Transverse colon (tissue), 4 donors: ENCODE measurements at regions not wholly inside any gene's neighbourhood (a gene's known extent, or its start where the extent isn't known, plus 50 kb on each side); places are given as distances from the start of the nearest gene placed in this dataset.

Source experiments
- DNase-seq: peaks from one replicate; pipeline ENCODE4 v3.0.0-alpha.2; 2019
- H3K27ac ChIP-seq, 4 donors: fragments of 200-600 bp; sonication (generic); 2 replicates each; pipeline ENCODE4 v1.5.1; 2016 to 2018; ENCODE audit warnings: inconsistent platforms in 4 of 4
- H3K27me3 ChIP-seq: fragments of 200-600 bp; sonication (generic); 2 replicates; pipeline ENCODE4 v1.5.1; 2017; ENCODE audit warnings: inconsistent platforms
- H3K36me3 ChIP-seq, 4 donors: fragments of 200-600 bp; sonication (generic); 2 replicates each; pipeline ENCODE4 v1.5.1; 2017 to 2019; ENCODE audit warnings: inconsistent platforms in 4 of 4
- H3K4me1 ChIP-seq, 4 donors: fragments of 200-600 bp; sonication (generic); 2 replicates each; pipeline ENCODE4 v1.5.1; 2017 to 2020; ENCODE audit warnings: inconsistent platforms in 4 of 4
- H3K4me3 ChIP-seq, 4 donors: fragments of 200-600 bp; sonication (generic); 1 replicate in 1 of 4; 2 replicates in 3 of 4; pipeline versions ENCODE4 v1.5.1 to v1.6.1; 2017 to 2019; ENCODE audit warnings: inconsistent platforms in 4 of 4
- H3K9me3 ChIP-seq, 2 donors: fragments of 200-600 bp; sonication (generic); 2 replicates each; pipeline ENCODE4 v1.5.1; 2017 to 2019; ENCODE audit warnings: inconsistent platforms in 2 of 2
- EP300 ChIP-seq: sonication (generic); formaldehyde crosslinking; IDR thresholded peaks from one replicate; pipeline ENCODE4 v1.6.1; 2017; ENCODE audit warnings: antibody characterized with exemption, low read depth
- POLR2A ChIP-seq: fragments of 450-650 bp; IDR thresholded peaks from one replicate; pipeline ENCODE4 v1.6.1; 2016; ENCODE audit warnings: antibody characterized with exemption, mild to moderate bottlenecking, moderate library complexity
- POLR2AphosphoS5 ChIP-seq, 3 donors: sonication (generic); formaldehyde crosslinking; IDR thresholded peaks; one replicate each; pipeline ENCODE4 v1.6.1; 2016; ENCODE audit warnings: antibody characterized with exemption in 3 of 3
- WGBS, 2 donors: methylation state at CpG; one replicate each; pipeline ENCODE4 v1.1.5; 2018; ENCODE audit warnings: low coverage in 1 of 2; 5-methylcytosine and 5-hydroxymethylcytosine counted together
- in situ Hi-C, 4 donors: fragments of 200-750 bp; cut with MboI; loops; one replicate each; pipeline versions ENCODE4 v1.15.0 to v1.15.1; 2017; ENCODE audit warnings: low sequenced_read_pairs in 3 of 4, low pct_ligation_motif_present in 1 of 4, low pct_unique_long_range_greater_than_20kb in 1 of 4
- intact Hi-C: fragments of 100-400 bp; cut with DNase I; formaldehyde crosslinking; loops from one replicate; pipeline ENCODE4 v1.15.1; 2023; ENCODE audit warnings: low total_unique reads
- TF ChIP-seq, protein P1 (sequence below), 5 experiments: fragments of 200-600 bp in 3 of 5; fragments of 450-650 bp in 2 of 5; sonication (generic) in 3 of 5; IDR thresholded peaks; 1 replicate in 2 of 5; 2 replicates in 3 of 5; pipeline ENCODE4 v1.5.1; 2016 to 2017; ENCODE audit warnings: antibody characterized with exemption in 5 of 5, inconsistent platforms in 3 of 5, mild to moderate bottlenecking in 2 of 5, moderate library complexity in 1 of 5

DNA sequence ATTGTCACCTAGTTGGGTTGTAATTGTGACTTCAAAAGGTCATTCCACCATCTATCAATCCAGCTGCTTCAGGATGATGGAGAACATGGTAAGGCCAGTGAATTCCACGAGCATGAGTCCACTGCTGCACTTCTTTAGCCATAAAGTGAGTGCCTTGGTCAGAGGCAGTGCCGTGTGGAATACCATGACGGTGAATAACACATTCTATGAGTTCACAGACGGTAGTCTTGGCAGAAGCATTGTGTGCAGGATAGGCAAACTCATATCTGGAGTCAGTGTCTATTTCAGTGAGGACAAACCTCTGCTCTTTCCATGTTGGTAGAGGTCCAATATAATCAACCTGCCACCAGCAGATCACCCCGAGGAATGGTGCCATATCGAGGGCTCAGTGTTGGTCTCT is 650.9 kb downstream of the KCNJ2 start:
- Histone ChIP-seq H3K9me3 (no peaks in the 10 kb centered on the region), H3K27ac (no peak overlapping the region), H3K27me3 (no peaks in the 10 kb centered on the region), H3K4me1 (no peaks in the 10 kb centered on the region), H3K4me3 (no peak overlapping the region), H3K36me3 (no peaks in the 10 kb centered on the region)
- in situ Hi-C loops (no loop called here), intact Hi-C loops (no loop called here)
- 78 to 100% methylated on average over 2 to 6 of the region's 6 CpGs for WGBS, 2 donors
- no peak for DNase-seq
- TF ChIP-seq, protein P1, sequence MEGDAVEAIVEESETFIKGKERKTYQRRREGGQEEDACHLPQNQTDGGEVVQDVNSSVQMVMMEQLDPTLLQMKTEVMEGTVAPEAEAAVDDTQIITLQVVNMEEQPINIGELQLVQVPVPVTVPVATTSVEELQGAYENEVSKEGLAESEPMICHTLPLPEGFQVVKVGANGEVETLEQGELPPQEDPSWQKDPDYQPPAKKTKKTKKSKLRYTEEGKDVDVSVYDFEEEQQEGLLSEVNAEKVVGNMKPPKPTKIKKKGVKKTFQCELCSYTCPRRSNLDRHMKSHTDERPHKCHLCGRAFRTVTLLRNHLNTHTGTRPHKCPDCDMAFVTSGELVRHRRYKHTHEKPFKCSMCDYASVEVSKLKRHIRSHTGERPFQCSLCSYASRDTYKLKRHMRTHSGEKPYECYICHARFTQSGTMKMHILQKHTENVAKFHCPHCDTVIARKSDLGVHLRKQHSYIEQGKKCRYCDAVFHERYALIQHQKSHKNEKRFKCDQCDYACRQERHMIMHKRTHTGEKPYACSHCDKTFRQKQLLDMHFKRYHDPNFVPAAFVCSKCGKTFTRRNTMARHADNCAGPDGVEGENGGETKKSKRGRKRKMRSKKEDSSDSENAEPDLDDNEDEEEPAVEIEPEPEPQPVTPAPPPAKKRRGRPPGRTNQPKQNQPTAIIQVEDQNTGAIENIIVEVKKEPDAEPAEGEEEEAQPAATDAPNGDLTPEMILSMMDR (IDR thresholded peaks at IDR 0.05): no peak
- no peak for TF ChIP-seq EP300

DNA sequence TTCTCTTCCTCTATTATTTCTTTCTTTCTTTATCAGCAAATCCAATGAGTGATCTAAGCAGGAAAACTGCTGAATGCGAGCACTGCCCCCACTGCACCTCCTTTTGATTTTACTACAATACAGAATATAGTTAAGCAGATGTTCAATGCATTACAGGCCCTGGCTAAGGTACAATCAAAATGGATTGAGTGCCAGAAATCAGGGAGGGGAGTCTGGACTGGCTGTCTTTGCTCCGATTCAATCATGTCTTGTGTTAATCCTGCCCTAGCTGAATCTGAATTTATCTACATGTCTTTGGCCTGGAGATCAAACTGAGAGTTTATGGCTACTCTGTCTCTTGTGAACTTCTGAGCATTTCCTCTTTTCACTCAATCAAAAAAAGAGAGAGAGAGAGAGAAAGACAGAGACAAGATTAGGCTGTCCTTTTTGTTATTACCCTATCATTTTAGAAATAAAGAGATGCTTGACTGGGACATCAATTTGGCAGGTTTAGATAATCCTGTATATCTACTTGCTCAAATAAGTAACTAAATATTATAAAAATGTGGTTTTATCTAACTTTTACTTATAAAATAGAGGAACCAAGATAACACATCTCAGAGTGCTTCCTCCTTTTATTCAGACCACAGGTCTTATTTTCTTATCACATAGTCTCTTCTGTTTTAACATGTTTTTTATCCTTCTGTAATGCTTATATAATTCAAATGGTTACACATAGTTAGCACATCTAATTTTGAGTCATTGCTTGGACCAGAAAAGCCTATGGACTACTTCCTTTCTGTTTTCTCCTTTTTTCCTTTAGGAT is 656.2 kb downstream of the KCNJ2 start:
- in situ Hi-C loops: no loop called here
- Histone ChIP-seq H3K36me3 (no peaks in the 10 kb centered on the region), H3K27me3 (no peaks in the 10 kb centered on the region), H3K27ac (no peak overlapping the region), H3K4me3 (no peak overlapping the region), H3K9me3 (no peaks in the 10 kb centered on the region), H3K4me1 (no peaks in the 10 kb centered on the region)
- intact Hi-C loops: no loop called here
- WGBS, 2 donors: 0 to 37% methylated on average over 1 to 2 of the region's 2 CpGs
- no peak for DNase-seq
- TF ChIP-seq, protein P1 (IDR thresholded peaks at IDR 0.05): no peak
- no peak for TF ChIP-seq POLR2A
- TF ChIP-seq EP300: no peak
- no peak for TF ChIP-seq POLR2AphosphoS5 (IDR thresholded peaks at IDR 0.05)

DNA sequence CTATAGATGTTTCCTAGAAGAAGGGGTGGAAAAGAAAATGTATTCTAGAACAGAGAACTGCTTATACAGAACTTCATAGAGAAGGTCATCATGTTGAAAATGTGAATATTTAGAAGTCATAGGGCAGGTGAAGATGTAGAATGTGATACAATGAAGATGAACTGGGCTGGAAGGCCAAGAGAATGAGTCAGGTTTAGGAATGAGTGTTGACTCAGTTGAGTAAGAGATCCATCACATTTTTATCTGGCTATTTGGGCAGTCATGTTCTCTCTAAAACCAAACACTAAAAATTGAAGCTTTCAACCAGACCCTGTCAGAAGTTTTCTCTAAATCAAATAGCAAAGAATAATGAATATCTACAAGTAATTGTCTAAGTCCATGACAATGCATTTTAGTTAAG is 660.5 kb downstream of the KCNJ2 start:
- Histone ChIP-seq H3K9me3 (no peaks in the 10 kb centered on the region), H3K4me3 (no peak overlapping the region), H3K27me3 (no peaks in the 10 kb centered on the region), H3K4me1 (no peaks in the 10 kb centered on the region), H3K36me3 (no peaks in the 10 kb centered on the region), H3K27ac (no peak overlapping the region)
- TF ChIP-seq, protein P1 (IDR thresholded peaks at IDR 0.05): no peak
- TF ChIP-seq POLR2A (no peak), POLR2AphosphoS5 (IDR thresholded peaks at IDR 0.05) (no peak), EP300 (no peak)
- intact Hi-C loops (no loop called here), in situ Hi-C loops (no loop called here)
- no peak for DNase-seq

DNA sequence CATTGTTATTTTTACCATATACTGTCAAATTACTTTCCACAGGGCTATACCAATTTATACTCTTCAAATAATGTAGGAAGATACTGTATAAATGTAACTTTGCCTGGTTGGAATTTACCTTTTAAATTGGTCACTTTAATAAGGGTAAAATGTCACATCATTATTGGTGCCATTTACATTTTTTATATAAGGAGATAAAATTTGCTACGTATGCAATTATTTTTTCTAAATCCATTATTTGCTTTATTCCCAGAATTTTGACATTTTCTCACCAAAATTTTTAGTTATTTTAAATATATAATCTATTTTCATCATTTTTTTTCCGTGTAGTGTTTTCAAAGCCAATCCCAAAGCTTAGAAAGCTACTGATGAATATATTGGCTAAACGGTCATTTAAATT is 664.7 kb downstream of the KCNJ2 start:
- no peak overlapping the region for H3K27ac ChIP-seq
- no peaks in the 10 kb centered on the region for H3K36me3 ChIP-seq
- H3K9me3 ChIP-seq: no peaks in the 10 kb centered on the region
- intact Hi-C loops (no loop called here), in situ Hi-C loops (no loop called here)
- H3K4me3 ChIP-seq: no peak overlapping the region
- H3K4me1 ChIP-seq: no peaks in the 10 kb centered on the region
- no peaks in the 10 kb centered on the region for H3K27me3 ChIP-seq
- whole genome bisulfite sequencing, 2 donors: 68 to 86% methylated on average over 3 of the region's 3 CpGs
- DNase-seq: no peak
- TF ChIP-seq, protein P1 (IDR thresholded peaks at IDR 0.05): no peak
- TF ChIP-seq POLR2AphosphoS5 (IDR thresholded peaks at IDR 0.05) (no peak), EP300 (no peak), POLR2A (no peak)
